ENCODE measurements at regions not wholly inside any gene's neighbourhood (a gene's known extent, or its start where the extent isn't known, plus 50 kb on each side); places are given as distances from the start of the nearest gene placed in this dataset.

GRCh38 chr2:57107353-57107752 is 923.6 kb downstream of the CCDC85A start:
- no peak overlapping the region for H3K9ac ChIP-seq (ENCODE audit: low read depth, low read length)
- no peaks in the 10 kb centered on the region for H3K27me3 ChIP-seq (ENCODE audit: control insufficient read depth, insufficient read depth, low read length)
- no peak overlapping the region for H3K4me3 ChIP-seq (ENCODE audit: low read depth, low read length)
- H3K4me1 ChIP-seq (ENCODE audit: control insufficient read depth, insufficient read depth, low read length): no peaks in the 10 kb centered on the region
- H3K36me3 ChIP-seq (ENCODE audit: control insufficient read depth, insufficient read depth, low read length): no peaks in the 10 kb centered on the region
- no peaks in the 10 kb centered on the region for H3K9me3 ChIP-seq (ENCODE audit: control insufficient read depth, insufficient read depth, low read length)

- no peak overlapping the region for H3K9ac ChIP-seq (ENCODE audit: low read depth, low read length)
- H3K4me1 ChIP-seq (ENCODE audit: control insufficient read depth, insufficient read depth, low read length): no peaks in the 10 kb centered on the region
- H3K36me3 ChIP-seq (ENCODE audit: control insufficient read depth, insufficient read depth, low read length): no peaks in the 10 kb centered on the region
- H3K27me3 ChIP-seq (ENCODE audit: control insufficient read depth, insufficient read depth, low read length): no peaks in the 10 kb centered on the region
- H3K9me3 ChIP-seq (ENCODE audit: control insufficient read depth, insufficient read depth, low read length): no peaks in the 10 kb centered on the region
- no peak overlapping the region for H3K4me3 ChIP-seq (ENCODE audit: low read depth, low read length)
These were observed 927.7 kb downstream of the CCDC85A start for GRCh38 chr2:57111531-57111930.

GRCh38 chr2:57119141-57119540 is 927.5 kb upstream of the VRK2 start:
- no peaks in the 10 kb centered on the region for H3K4me1 ChIP-seq (ENCODE audit: control insufficient read depth, insufficient read depth, low read length)
- H3K27me3 ChIP-seq (ENCODE audit: control insufficient read depth, insufficient read depth, low read length): no peaks in the 10 kb centered on the region
- no peaks in the 10 kb centered on the region for H3K9me3 ChIP-seq (ENCODE audit: control insufficient read depth, insufficient read depth, low read length)
- no peak overlapping the region for H3K4me3 ChIP-seq (ENCODE audit: low read depth, low read length)
- no peak overlapping the region for H3K9ac ChIP-seq (ENCODE audit: low read depth, low read length)
- no peaks in the 10 kb centered on the region for H3K36me3 ChIP-seq (ENCODE audit: control insufficient read depth, insufficient read depth, low read length)

DNA sequence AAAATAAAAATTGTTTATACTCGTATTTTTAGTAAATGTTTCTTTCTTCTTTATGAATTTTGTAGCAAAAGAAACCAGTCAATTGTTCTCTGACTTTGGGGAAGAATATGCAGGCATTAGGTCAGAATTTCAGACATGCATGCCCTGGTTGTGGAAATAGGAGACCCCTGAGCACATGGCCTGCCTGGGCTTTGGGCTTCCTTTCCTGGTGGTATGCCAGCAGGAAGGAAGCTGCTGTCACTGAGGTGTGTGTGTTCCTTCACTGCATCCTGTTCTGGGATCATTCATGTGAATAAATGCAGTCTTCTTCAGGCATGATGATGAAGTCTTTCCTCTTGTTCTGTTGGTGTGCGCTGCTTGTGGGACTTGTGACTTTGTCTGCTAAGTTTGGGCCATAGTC is 920.2 kb upstream of the VRK2 start:
- no peak overlapping the region for H3K9ac ChIP-seq (ENCODE audit: low read depth, low read length)
- H3K9me3 ChIP-seq (ENCODE audit: control insufficient read depth, insufficient read depth, low read length): no peaks in the 10 kb centered on the region
- no peaks in the 10 kb centered on the region for H3K27me3 ChIP-seq (ENCODE audit: control insufficient read depth, insufficient read depth, low read length)
- H3K4me3 ChIP-seq (ENCODE audit: low read depth, low read length): no peak overlapping the region
- H3K36me3 ChIP-seq (ENCODE audit: control insufficient read depth, insufficient read depth, low read length): no peaks in the 10 kb centered on the region
- H3K4me1 ChIP-seq (ENCODE audit: control insufficient read depth, insufficient read depth, low read length): no peaks in the 10 kb centered on the region

GRCh38 chr2:57139179-57139578 is 907.4 kb upstream of the VRK2 start:
- no peaks in the 10 kb centered on the region for H3K4me1 ChIP-seq (ENCODE audit: control insufficient read depth, insufficient read depth, low read length)
- no peaks in the 10 kb centered on the region for H3K27me3 ChIP-seq (ENCODE audit: control insufficient read depth, insufficient read depth, low read length)
- H3K9me3 ChIP-seq (ENCODE audit: control insufficient read depth, insufficient read depth, low read length): no peaks in the 10 kb centered on the region
- no peak overlapping the region for H3K9ac ChIP-seq (ENCODE audit: low read depth, low read length)
- no peak overlapping the region for H3K4me3 ChIP-seq (ENCODE audit: low read depth, low read length)
- no peaks in the 10 kb centered on the region for H3K36me3 ChIP-seq (ENCODE audit: control insufficient read depth, insufficient read depth, low read length)

DNA sequence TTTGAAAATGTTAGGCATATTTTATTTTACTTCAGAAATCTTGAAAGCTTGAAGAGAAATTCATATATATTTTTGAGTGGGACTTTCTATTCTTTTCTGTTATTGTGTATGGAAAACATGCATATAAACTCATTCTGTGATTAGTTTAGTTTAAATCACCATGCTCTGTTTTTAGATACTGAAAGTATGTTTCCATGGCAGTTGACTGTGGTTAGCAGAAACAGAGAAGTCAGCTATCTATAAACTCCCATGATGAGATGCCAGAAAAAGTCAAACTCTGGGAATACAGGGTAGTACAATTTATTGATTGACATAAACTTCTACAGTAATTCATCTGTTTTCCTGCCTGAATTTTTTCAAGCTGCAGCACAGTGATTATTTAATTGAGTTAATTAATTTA is 905.3 kb upstream of the VRK2 start:
- Histone ChIP-seq H3K4me1 (ENCODE audit: control insufficient read depth, insufficient read depth, low read length) (no peaks in the 10 kb centered on the region), H3K27me3 (ENCODE audit: control insufficient read depth, insufficient read depth, low read length) (no peaks in the 10 kb centered on the region), H3K4me3 (ENCODE audit: low read depth, low read length) (no peak overlapping the region), H3K9ac (ENCODE audit: low read depth, low read length) (no peak overlapping the region), H3K9me3 (ENCODE audit: control insufficient read depth, insufficient read depth, low read length) (no peaks in the 10 kb centered on the region), H3K36me3 (ENCODE audit: control insufficient read depth, insufficient read depth, low read length) (no peaks in the 10 kb centered on the region)

DNA sequence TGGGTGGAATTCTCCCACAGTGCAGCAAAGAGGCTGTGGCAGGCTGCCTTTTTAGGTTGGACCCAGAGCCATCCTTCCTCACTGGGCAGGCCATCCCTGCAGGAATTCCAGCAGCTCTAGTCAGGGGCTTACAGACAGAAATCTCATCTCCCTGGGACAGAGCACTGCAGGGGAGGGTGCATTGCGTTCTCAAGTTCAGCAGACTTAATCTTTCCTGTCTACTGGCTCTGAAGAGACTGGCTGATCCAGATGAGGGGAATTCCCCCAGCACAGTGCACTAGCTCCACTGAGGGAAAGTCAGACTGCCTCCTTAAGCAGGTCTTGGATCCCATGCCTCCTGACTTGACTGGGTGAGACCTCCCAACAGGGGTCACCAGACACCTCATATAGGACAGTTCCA is 899.7 kb upstream of the VRK2 start:
- no peaks in the 10 kb centered on the region for H3K27me3 ChIP-seq (ENCODE audit: control insufficient read depth, insufficient read depth, low read length)
- H3K4me3 ChIP-seq (ENCODE audit: low read depth, low read length): no peak overlapping the region
- no peaks in the 10 kb centered on the region for H3K4me1 ChIP-seq (ENCODE audit: control insufficient read depth, insufficient read depth, low read length)
- H3K9ac ChIP-seq (ENCODE audit: low read depth, low read length): no peak overlapping the region
- no peaks in the 10 kb centered on the region for H3K9me3 ChIP-seq (ENCODE audit: control insufficient read depth, insufficient read depth, low read length)
- no peaks in the 10 kb centered on the region for H3K36me3 ChIP-seq (ENCODE audit: control insufficient read depth, insufficient read depth, low read length)

GRCh38 chr2:57156231-57156924 is 890.2 kb upstream of the VRK2 start:
- Histone ChIP-seq H3K27me3 (ENCODE audit: control insufficient read depth, insufficient read depth, low read length) (no peaks in the 10 kb centered on the region), H3K4me1 (ENCODE audit: control insufficient read depth, insufficient read depth, low read length) (no peaks in the 10 kb centered on the region), H3K9ac (ENCODE audit: low read depth, low read length) (no peak overlapping the region), H3K9me3 (ENCODE audit: control insufficient read depth, insufficient read depth, low read length) (no peaks in the 10 kb centered on the region), H3K4me3 (ENCODE audit: low read depth, low read length) (no peak overlapping the region), H3K36me3 (ENCODE audit: control insufficient read depth, insufficient read depth, low read length) (no peaks in the 10 kb centered on the region)

DNA sequence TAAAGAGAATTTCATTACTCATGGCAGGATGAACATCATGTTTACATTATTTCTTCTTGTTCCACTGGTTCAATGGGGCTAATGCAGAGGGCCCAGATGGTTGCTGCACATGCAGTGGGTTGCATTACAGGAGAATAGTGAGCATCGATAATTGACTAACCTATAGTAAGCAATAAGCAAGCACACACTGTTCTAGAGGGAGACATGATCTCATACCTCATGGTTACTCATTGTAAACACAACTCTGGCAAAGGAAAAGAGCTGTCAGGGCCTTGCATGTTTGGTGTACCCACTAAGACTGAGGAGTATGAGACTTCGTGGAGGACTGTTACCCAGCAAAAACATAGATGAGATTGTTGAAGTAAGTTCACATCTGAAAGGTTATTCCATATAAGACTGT is 885.6 kb upstream of the VRK2 start:
- Histone ChIP-seq H3K36me3 (ENCODE audit: control insufficient read depth, insufficient read depth, low read length) (no peaks in the 10 kb centered on the region), H3K9me3 (ENCODE audit: control insufficient read depth, insufficient read depth, low read length) (no peaks in the 10 kb centered on the region), H3K4me1 (ENCODE audit: control insufficient read depth, insufficient read depth, low read length) (no peaks in the 10 kb centered on the region), H3K27me3 (ENCODE audit: control insufficient read depth, insufficient read depth, low read length) (no peaks in the 10 kb centered on the region), H3K4me3 (ENCODE audit: low read depth, low read length) (no peak overlapping the region), H3K9ac (ENCODE audit: low read depth, low read length) (no peak overlapping the region)

- Histone ChIP-seq H3K9me3 (ENCODE audit: control insufficient read depth, insufficient read depth, low read length) (no peaks in the 10 kb centered on the region), H3K4me1 (ENCODE audit: control insufficient read depth, insufficient read depth, low read length) (no peaks in the 10 kb centered on the region), H3K36me3 (ENCODE audit: control insufficient read depth, insufficient read depth, low read length) (no peaks in the 10 kb centered on the region), H3K9ac (ENCODE audit: low read depth, low read length) (no peak overlapping the region), H3K4me3 (ENCODE audit: low read depth, low read length) (no peak overlapping the region), H3K27me3 (ENCODE audit: control insufficient read depth, insufficient read depth, low read length) (no peaks in the 10 kb centered on the region)
These were observed 869.4 kb upstream of the VRK2 start for GRCh38 chr2:57177176-57177575.

GRCh38 chr2:57180042-57180567 is 866.5 kb upstream of the VRK2 start:
- H3K27me3 ChIP-seq (ENCODE audit: control insufficient read depth, insufficient read depth, low read length): no peaks in the 10 kb centered on the region
- no peaks in the 10 kb centered on the region for H3K36me3 ChIP-seq (ENCODE audit: control insufficient read depth, insufficient read depth, low read length)
- H3K9ac ChIP-seq (ENCODE audit: low read depth, low read length): no peak overlapping the region
- no peaks in the 10 kb centered on the region for H3K9me3 ChIP-seq (ENCODE audit: control insufficient read depth, insufficient read depth, low read length)
- H3K4me3 ChIP-seq (ENCODE audit: low read depth, low read length): no peak overlapping the region
- peaks cover 1% of the 10 kb centered on the region for H3K4me1 ChIP-seq (ENCODE audit: control insufficient read depth, insufficient read depth, low read length)

- Histone ChIP-seq H3K9ac (ENCODE audit: low read depth, low read length) (no peak overlapping the region), H3K4me3 (ENCODE audit: low read depth, low read length) (no peak overlapping the region), H3K9me3 (ENCODE audit: control insufficient read depth, insufficient read depth, low read length) (no peaks in the 10 kb centered on the region), H3K36me3 (ENCODE audit: control insufficient read depth, insufficient read depth, low read length) (no peaks in the 10 kb centered on the region), H3K27me3 (ENCODE audit: control insufficient read depth, insufficient read depth, low read length) (no peaks in the 10 kb centered on the region), H3K4me1 (ENCODE audit: control insufficient read depth, insufficient read depth, low read length) (peaks cover 4% of the 10 kb centered on the region)
These were observed 865.9 kb upstream of the VRK2 start for GRCh38 chr2:57180678-57181077.
